Dermis blood vessel endothelial cell (primary cell): ENCODE measurements at regions not wholly inside any gene's neighbourhood (a gene's known extent, or its start where the extent isn't known, plus 50 kb on each side); places are given as distances from the start of the nearest gene placed in this dataset.

ENCODE experiments used
- DNase-seq: peaks from one replicate; pipeline ENCODE4 v3.0.0; 2010

GRCh38 chr3:117572786-117573185 lies 863.2 kb downstream of the TUSC7 start:
- DNase-seq: no peak

GRCh38 chr3:117580806-117581205 lies 871.2 kb downstream of the TUSC7 start:
- no peak for DNase-seq

- no peak for DNase-seq
Observed at GRCh38 chr3:117586161-117586560, 876.6 kb downstream of the TUSC7 start.

GRCh38 chr3:117587416-117587815 lies 877.8 kb downstream of the TUSC7 start:
- DNase-seq: no peak

GRCh38 chr3:117589454-117589853 lies 879.9 kb downstream of the TUSC7 start:
- DNase-seq: no peak

- no peak for DNase-seq
Observed at GRCh38 chr3:117595615-117596014, 886.0 kb downstream of the TUSC7 start.

GRCh38 chr3:117596503-117596902 lies 886.9 kb downstream of the TUSC7 start:
- no peak for DNase-seq

GRCh38 chr3:117597865-117598264 lies 888.3 kb downstream of the TUSC7 start:
- DNase-seq: no peak

- no peak for DNase-seq
Observed at GRCh38 chr3:117600112-117600511, 890.5 kb downstream of the TUSC7 start.

GRCh38 chr3:117600666-117601065 lies 891.1 kb downstream of the TUSC7 start:
- no peak for DNase-seq

- DNase-seq: no peak
Observed at GRCh38 chr3:117602058-117602644, 892.6 kb downstream of the TUSC7 start.

- DNase-seq: no peak
Observed at GRCh38 chr3:117603097-117603496, 893.5 kb downstream of the TUSC7 start.

- no peak for DNase-seq
Observed at GRCh38 chr3:117606866-117607265, 897.3 kb downstream of the TUSC7 start.

- no peak for DNase-seq
Observed at GRCh38 chr3:117609330-117609729, 899.8 kb downstream of the TUSC7 start.

- DNase-seq: peak; percentile 26
Observed at GRCh38 chr3:117610156-117610555, 900.6 kb downstream of the TUSC7 start.

GRCh38 chr3:117611211-117611610 lies 901.6 kb downstream of the TUSC7 start:
- no peak for DNase-seq

- no peak for DNase-seq
Observed at GRCh38 chr3:117616227-117616626, 906.6 kb downstream of the TUSC7 start.

- no peak for DNase-seq
Observed at GRCh38 chr3:117617906-117618305, 908.3 kb downstream of the TUSC7 start.

- no peak for DNase-seq
Observed at GRCh38 chr3:117618462-117618861, 908.9 kb downstream of the TUSC7 start.

GRCh38 chr3:117619805-117620204 lies 910.2 kb downstream of the TUSC7 start:
- DNase-seq: no peak

GRCh38 chr3:117622171-117622841 lies 912.7 kb downstream of the TUSC7 start:
- DNase-seq: peak; percentile 91

- DNase-seq: no peak
Observed at GRCh38 chr3:117624424-117624823, 914.8 kb downstream of the TUSC7 start.

GRCh38 chr3:117625174-117625573 lies 915.6 kb downstream of the TUSC7 start:
- no peak for DNase-seq

GRCh38 chr3:117626577-117626976 lies 917.0 kb downstream of the TUSC7 start:
- DNase-seq: no peak

- DNase-seq: peak; percentile 96
Observed at GRCh38 chr3:117628823-117629291, 919.3 kb downstream of the TUSC7 start.
